Right forelimb (tissue), 1 donor: ENCODE measurements at regions not wholly inside any gene's neighbourhood (a gene's known extent, or its start where the extent isn't known, plus 50 kb on each side); places are given as distances from the start of the nearest gene placed in this dataset.

Experiments used
- DNase-seq: peaks from one replicate; pipeline ENCODE4 v3.0.0-alpha.2; 2018

DNA sequence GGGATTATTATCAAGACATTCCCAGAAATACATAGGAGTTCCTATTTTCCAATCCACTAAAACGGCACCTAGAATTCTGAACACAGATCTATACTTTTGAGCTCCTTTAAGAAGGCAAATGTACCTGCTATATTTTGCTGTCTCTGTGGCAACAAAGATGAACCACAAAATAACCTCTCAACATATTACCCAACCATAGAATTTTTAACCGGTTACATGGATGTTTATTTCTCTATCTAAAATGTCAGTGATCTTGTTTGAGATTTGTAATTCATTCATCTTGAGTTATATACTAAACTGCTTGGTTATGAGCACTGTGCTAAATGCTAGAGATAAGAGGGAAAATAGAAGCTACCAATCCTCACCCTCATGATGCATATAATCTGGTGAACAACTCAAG, 117.5 kb upstream of the HMGCLL1 start:
- DNase-seq = no peak

DNA sequence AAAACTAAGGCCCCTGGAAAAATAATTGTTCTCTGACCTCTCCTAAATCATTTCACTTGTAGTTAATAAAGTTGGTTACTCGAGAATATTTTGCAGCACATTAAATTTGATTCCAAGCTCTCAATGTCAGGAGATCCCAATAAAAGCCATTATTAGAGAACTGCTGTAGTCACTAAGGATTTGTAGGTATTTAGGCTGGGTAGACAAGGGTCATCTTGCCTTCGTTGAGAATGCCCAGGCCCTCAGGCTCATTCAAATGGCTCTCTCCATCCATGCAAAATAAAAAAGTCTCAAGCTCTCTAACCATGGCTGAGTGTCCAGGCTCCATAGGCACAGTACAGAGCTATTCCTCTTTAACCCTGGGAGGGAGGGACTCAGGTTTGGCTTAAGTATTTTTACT, 117.0 kb upstream of the HMGCLL1 start:
- no peak for DNase-seq

DNA sequence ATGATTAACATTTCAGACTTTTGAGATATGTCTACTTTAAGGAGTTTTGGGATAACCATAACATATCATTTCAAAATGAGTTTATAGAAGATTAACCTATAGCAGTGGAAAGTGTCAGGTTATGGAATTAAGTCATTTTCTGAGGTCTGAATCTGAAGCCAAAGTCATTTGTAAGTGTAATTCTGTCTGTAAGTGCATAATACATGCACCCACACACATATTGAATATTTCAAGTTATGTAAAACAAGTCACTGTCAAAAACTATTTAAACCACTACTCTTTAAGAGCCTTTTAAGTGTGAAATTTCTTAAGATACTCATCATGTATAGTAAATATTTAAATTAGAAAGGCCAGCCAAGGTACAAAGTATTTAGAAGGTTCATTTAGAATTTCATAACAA, 115.8 kb upstream of the HMGCLL1 start:
- DNase-seq = no peak

- DNase-seq = no peak
Measured at GRCh38 chr6:55694148-55694547, 115.2 kb upstream of the HMGCLL1 start.

DNA sequence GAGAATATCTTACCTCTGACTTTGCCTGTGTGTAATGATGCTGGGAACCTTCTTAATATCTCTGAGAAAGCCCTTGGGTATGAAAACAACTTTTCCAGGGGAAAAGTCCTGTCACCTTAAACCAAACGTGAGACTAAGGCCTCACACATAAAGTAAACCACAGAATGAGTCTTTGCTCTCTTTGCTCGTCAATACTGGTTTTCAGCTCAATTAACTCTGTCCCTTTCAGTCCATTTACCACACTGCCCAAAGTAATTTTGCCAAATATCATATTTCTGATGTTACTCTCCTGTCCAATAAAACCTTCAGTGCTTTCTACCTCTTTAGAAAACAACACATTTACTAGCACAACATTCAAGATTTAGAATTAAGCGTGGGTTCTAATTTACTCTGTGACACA, 100.5 kb upstream of the HMGCLL1 start:
- no peak for DNase-seq

GRCh38 chr6:55678330-55679224, 99.6 kb upstream of the HMGCLL1 start:
- DNase-seq = no peak

DNA sequence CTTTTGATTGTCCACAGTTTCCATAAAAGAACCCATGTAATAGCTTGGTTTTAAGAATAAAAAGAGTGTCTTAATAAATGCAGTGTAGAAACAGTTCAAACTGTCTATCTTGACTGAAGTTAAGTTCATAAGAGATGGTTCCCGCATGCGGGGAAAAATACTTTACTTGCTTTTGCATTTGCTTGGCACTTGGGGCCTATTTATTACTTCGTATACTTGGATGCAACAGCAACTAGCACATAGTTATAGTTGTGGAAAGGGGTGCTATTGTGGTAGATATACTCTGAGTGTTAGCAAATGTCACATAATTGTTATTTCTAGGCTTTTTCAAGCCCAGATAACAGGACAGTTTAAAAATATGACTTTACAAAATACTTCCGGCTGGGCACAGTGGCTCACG, 97.7 kb upstream of the HMGCLL1 start:
- no peak for DNase-seq

DNA sequence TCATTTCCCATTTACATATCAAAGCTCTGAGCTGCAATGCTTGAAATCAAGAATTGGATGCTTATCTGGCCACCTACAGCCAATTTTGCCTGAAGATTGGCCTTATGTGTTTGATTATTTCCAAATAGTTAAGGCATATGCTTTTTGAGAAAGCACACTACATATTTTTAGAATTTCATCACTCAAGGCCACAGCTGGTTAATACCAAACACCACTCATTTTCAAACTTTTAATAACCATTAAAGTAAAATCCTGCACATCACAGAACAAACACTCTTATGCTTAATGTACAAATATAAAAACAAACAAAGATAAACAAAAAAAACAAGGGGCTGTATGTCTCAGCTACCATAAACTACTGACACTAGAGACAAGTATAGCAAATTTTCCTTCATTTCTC, 96.9 kb upstream of the HMGCLL1 start:
- DNase-seq = no peak

DNA sequence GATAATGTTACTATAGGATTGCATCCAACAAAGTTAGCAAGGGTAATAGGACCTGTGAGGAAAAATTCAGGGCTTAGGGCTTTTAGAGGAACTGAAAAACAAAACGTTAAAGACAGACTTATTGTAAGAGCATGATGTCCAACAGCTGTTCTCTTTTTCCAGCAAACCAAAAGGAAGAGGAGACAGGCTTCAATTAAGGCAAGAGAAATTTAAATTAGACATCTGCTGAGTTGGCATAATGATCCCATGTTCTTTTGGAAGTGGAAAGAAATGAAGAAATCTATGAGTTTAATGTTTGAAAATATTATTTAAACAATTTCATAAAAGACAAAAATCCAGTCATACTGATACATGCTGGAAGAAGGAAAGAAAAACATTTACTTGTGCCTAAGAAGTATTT, 95.7 kb upstream of the HMGCLL1 start:
- no peak for DNase-seq

DNA sequence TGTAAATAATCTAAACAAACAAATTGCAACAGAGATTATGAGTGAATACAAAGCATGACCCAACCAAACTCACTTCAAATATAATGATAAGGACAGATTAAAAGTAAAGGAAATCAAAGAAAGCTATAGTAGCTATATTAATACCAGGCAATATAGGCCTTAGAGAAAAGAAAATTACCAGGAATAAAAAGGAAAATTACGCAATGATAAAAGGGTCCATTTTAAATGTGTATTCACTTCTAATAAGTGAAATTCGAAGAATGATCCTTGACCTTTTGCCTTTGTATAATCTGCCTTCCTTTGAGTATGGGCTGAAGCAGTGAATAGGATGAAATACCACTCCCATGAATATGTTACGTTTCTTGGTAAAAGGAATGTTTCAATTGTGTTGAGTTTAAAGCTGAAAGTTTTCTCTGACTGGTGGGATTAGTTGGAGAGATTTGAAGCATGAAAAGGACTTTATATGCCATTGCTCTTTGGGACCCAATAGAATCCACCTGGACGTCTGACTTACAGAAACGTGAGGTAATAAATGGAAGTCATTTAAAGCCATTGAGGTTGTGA, 91.9 kb upstream of the HMGCLL1 start:
- no peak for DNase-seq

- no peak for DNase-seq
Measured at GRCh38 chr6:55669028-55669427, 90.0 kb upstream of the HMGCLL1 start.

GRCh38 chr6:55668591-55668990, 89.6 kb upstream of the HMGCLL1 start:
- peak; percentile 51 for DNase-seq

- DNase-seq = no peak
Measured at GRCh38 chr6:55667341-55667740, 88.3 kb upstream of the HMGCLL1 start.

DNA sequence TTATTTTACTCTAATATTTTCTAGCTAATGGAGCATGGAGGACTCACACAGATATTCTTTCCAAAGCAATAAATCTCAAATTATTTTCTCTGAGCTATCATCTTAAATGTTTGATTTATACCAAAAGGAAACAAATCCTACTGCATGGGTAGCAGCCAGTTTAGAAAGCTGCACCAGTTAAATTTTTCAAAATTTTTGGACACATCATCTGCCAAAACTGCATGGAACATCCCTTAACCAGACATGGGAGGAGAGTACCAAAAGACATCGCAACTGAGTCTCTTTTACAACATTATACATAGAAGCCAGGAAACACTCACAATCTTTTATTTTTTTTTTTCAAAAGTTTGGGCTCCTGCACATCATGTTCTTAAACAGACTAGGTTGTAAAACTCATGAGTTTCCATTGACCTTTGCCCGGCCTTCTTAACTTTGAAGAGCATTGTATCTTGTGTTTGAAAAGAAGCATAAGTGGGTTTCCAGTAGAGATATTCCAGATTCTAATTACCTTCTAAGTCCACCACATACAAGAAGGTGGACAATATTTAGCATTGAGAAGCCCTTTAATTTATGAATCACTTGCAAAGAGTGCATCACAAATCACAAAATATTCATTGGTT, 87.7 kb upstream of the HMGCLL1 start:
- DNase-seq = no peak

DNA sequence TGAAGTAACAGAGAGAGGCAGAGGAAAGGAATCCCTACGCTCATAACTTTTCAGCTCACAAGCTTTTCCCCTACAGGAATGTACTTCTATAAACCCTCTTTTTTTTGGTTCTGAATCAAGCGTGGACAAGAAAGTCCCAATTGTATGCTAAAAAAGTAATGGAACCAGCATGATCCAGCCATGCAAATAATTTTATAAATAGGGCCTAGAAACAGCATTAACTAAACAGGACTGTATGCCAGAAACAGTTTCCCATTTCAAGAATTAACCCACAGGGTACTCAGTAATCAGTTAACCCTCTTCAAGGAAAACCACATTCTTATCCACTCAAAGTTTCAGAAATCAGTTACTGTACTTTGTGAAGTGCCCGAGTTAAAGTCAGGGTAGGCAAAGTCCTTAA, 87.0 kb upstream of the HMGCLL1 start:
- DNase-seq = no peak

DNA sequence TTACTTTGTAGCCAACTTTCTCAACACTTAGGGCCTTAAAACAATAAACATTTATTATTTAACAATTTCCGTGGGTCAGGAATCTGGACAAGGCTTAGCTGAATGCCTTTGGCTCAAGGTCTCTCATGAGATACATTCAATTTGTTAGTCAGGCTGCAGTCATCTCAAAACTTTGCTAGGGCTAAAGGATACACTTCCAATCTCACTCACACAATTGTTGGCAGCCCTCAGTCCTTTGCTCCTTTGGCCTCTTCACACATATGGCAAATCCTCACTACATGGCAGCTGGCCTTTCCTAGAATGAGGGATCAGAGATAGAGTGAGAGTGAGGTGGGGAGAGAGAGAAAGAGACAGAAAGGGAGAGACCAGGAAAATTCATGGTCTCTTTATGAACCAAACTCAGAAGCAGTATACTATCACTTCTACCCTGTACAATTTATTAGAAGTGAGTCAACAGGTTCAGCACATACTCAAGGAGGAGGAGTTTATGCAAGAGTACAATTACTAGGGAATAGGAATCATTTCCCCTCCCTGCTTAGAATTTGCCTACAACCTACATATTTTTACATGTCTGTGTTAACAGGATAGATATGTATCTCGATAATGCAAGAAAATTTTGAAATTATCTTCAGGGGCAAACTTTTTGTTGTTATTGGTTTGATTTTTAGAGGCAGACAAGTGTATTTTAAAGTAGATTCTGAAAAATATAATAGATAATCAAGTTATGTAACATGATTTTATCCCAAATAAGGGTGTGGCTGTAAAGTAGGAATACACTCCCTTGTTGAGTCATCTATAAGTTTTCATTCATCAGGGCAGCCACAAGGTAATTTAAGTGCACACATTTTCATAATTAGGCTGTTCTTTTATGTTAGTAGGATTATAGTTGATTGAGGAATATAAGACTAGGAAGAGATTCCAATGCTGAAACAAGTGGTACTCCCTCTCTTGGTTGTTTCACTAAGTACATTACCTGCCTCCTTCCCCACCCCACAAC, 85.9 kb upstream of the HMGCLL1 start:
- DNase-seq = peak; percentile 51

- no peak for DNase-seq
Measured at GRCh38 chr6:55663914-55664313, 84.9 kb upstream of the HMGCLL1 start.

DNA sequence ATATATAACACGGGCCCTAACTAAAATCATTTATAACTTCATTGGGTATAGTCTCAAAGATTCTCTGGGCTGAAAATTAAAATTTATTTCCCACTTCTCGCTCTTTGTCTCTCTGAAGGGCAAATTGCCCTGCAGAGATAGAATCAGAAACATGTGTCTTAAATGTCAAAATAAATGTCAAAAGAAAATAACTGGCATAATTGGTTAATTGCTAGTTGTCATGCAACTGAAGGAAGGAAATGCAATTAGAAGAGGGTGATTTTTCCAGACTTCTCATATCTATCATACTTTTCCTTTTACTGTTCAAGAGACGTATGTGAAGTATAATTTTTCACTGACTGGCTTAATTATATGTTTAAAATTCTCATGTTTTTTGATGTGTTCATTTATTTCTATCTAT, 80.3 kb upstream of the HMGCLL1 start:
- no peak for DNase-seq

- no peak for DNase-seq
Measured at GRCh38 chr6:55654445-55654844, 75.5 kb upstream of the HMGCLL1 start.

DNA sequence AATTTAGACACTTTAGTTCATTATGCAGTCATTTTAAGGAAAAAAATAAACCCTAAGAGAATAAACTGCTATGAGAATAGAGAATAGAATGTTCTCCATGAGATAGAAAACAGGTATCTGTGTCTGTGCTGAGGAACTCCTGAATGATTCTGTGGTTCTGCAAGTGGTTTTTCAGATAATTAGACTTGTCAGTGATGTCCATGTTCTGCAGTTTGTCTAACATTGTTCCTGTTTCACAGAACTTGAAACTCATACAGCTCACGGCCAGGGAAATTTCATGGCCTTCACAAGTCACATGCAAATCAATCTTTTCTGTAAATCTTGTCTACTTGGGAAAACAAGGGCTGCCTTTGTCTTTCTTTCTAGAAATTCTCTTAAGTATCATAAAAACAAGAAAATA, 73.4 kb upstream of the HMGCLL1 start:
- DNase-seq = no peak

DNA sequence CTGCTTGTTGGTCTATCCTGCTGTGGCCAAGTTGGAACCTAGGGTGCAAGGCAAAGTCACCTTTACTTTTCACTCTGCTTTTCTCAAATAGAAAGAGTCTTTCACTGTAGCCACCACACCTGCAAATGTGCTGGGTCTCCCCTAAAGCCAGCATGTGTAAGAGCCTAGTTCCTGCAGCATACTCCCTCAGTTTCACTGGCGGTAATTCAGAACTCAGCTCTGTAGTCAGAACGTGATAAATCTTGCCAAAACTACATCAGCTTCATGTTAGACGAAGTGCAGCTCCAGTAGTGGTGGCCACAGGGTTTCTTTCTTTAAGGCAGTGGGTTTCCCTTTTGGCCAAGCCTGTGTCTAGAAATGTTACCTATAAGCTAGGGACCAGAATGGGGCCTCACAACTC, 72.0 kb upstream of the HMGCLL1 start:
- no peak for DNase-seq

DNA sequence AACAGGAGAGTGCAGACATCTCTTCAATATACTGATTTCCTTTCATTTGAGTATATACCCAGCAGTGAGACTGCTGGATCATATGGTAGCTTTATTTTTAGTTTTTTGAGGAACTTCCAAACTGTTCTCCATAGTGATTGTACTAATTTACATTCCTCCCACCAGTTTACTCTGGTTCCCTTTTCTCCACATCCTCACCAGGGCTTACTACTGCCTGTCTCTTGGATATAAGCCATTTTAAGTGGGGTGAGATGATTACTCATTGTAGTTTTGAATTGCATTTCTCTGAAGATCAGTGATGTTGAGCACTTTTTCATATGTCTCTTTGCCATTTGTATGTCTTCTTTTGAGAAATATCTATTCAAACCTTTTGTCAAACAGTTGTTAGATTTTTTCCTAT, 64.9 kb upstream of the HMGCLL1 start:
- no peak for DNase-seq

GRCh38 chr6:55642366-55642765, 63.4 kb upstream of the HMGCLL1 start:
- DNase-seq = no peak
